ENCODE measurements at regions not wholly inside any gene's neighbourhood (a gene's known extent, or its start where the extent isn't known, plus 50 kb on each side); places are given as distances from the start of the nearest gene placed in this dataset.

GRCh38 chr1:30196872-30197638 is 526.3 kb downstream of the MATN1 start:
- H3K4me3 ChIP-seq (ENCODE audit: low read depth, low read length): no peak overlapping the region
- TF ChIP-seq, protein P1, sequence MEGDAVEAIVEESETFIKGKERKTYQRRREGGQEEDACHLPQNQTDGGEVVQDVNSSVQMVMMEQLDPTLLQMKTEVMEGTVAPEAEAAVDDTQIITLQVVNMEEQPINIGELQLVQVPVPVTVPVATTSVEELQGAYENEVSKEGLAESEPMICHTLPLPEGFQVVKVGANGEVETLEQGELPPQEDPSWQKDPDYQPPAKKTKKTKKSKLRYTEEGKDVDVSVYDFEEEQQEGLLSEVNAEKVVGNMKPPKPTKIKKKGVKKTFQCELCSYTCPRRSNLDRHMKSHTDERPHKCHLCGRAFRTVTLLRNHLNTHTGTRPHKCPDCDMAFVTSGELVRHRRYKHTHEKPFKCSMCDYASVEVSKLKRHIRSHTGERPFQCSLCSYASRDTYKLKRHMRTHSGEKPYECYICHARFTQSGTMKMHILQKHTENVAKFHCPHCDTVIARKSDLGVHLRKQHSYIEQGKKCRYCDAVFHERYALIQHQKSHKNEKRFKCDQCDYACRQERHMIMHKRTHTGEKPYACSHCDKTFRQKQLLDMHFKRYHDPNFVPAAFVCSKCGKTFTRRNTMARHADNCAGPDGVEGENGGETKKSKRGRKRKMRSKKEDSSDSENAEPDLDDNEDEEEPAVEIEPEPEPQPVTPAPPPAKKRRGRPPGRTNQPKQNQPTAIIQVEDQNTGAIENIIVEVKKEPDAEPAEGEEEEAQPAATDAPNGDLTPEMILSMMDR (conservative IDR thresholded peaks at IDR 0.05; ENCODE audit: low read depth, low read length): no peak
- DNase-seq (ENCODE audit: low read depth): no peak

DNA sequence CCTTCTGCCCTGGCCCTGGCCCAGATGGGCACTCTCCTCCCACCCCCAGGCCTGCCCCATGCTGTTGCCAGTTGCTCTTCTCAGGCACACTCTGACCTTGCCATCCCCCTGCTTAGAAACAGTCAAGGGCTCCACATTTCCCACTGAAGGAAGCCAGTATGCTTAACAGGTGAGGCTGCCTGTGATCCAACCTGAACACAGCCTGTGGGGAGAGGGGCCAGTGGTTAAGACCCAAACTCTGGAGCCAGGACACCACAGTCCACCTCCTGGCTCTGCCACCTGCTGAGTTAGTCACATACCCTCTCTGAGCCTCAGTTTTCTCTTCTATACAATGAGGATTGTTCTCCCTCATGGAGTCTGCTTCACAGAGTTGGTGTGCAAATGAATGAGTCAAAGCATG is 526.9 kb downstream of the MATN1 start:
- H3K4me3 ChIP-seq (ENCODE audit: low read depth, low read length): no peak overlapping the region
- no peak for DNase-seq (ENCODE audit: low read depth)
- TF ChIP-seq, protein P1 (conservative IDR thresholded peaks at IDR 0.05; ENCODE audit: low read depth, low read length): no peak

- DNase-seq (ENCODE audit: low read depth): no peak
- TF ChIP-seq, protein P1 (conservative IDR thresholded peaks at IDR 0.05; ENCODE audit: low read depth, low read length): no peak
- no peak overlapping the region for H3K4me3 ChIP-seq (ENCODE audit: low read depth, low read length)
Measured at GRCh38 chr1:30195424-30196134, 527.8 kb downstream of the MATN1 start.

GRCh38 chr1:30194741-30195423 is 528.5 kb downstream of the MATN1 start:
- no peak for DNase-seq (ENCODE audit: low read depth)
- TF ChIP-seq, protein P1 (conservative IDR thresholded peaks at IDR 0.05; ENCODE audit: low read depth, low read length): no peak
- no peak overlapping the region for H3K4me3 ChIP-seq (ENCODE audit: low read depth, low read length)

- TF ChIP-seq, protein P1 (conservative IDR thresholded peaks at IDR 0.05; ENCODE audit: low read depth, low read length): no peak
- no peak overlapping the region for H3K4me3 ChIP-seq (ENCODE audit: low read depth, low read length)
- DNase-seq (ENCODE audit: low read depth): no peak
Measured at GRCh38 chr1:30194046-30194619, 529.3 kb downstream of the MATN1 start.

DNA sequence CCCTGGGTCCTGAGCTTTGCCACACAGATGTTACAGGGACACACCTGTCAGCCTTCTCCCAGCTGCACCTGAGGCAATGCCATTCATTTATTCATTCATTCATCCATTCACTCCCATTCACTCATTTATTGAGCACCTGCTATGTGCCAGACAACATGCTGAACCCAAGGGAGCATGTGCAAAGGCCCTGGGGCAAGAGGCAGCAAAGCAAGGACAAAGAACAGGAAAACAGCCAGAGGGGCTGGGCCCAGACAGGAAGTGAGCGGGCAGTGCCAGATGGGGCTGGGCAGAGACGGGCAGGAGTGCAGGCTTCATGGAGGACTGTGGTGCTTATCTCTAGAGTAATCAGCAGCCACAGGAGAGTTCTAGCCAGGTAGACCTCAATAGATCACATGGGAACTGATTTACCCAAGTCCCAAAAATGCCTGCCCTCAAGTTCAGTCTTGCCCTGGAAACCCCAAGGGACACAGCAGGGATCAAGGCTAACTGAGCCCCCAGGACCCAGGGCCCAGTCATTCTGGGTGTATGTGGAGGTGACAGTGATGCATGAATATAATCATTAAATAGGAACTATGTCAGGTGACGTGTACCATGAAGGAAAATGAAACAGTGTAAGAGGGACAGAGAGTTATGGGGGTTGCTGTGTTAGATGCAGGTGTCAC is 530.3 kb downstream of the MATN1 start:
- TF ChIP-seq, protein P1 (conservative IDR thresholded peaks at IDR 0.05; ENCODE audit: low read depth, low read length): no peak
- no peak for DNase-seq (ENCODE audit: low read depth)
- no peak overlapping the region for H3K4me3 ChIP-seq (ENCODE audit: low read depth, low read length)

Data from epithelial cell of proximal tubule (primary cell).